Progenitor cell of endocrine pancreas (in vitro differentiated cells): ENCODE measurements at regions not wholly inside any gene's neighbourhood (a gene's known extent, or its start where the extent isn't known, plus 50 kb on each side); places are given as distances from the start of the nearest gene placed in this dataset.
A peak's percentile ranks its signal among the peaks of the same experiment; 100 is the strongest.

Source experiments
- DNase-seq: peaks from one replicate; pipeline ENCODE4 v3.0.0; 2021; ENCODE audit warnings: low spot score; ENCODE audit not compliant: unreplicated experiment
- H3K27ac Mint-ChIP-seq: 2 replicates; pipeline ENCODE4 v1.8.0; 2021; ENCODE audit warnings: mild to moderate bottlenecking, moderate library complexity, mixed read lengths
- H3K27me3 Mint-ChIP-seq: 2 replicates; pipeline ENCODE4 v1.8.0; 2021; ENCODE audit warnings: mixed read lengths
- H3K36me3 Mint-ChIP-seq: 2 replicates; pipeline ENCODE4 v1.8.0; 2022; ENCODE audit warnings: mixed read lengths; ENCODE audit not compliant: insufficient read depth
- H3K4me1 Mint-ChIP-seq: 2 replicates; pipeline ENCODE4 v1.8.0; 2021; ENCODE audit warnings: low read depth, mixed read lengths
- H3K4me3 Mint-ChIP-seq: 2 replicates; pipeline ENCODE4 v1.8.0; 2021; ENCODE audit warnings: low read depth, mild to moderate bottlenecking, moderate library complexity, mixed read lengths
- H3K9me3 Mint-ChIP-seq: 2 replicates; pipeline ENCODE4 v1.8.0; 2021; ENCODE audit warnings: low read depth, mixed read lengths
- CTCF ChIP-seq: fragments of 200-600 bp; sonication (generic); IDR thresholded peaks from one replicate; pipeline ENCODE4 v1.5.0; 2021; ENCODE audit warnings: antibody characterized with exemption, mild to moderate bottlenecking; ENCODE audit not compliant: unreplicated experiment

- no peaks in the 10 kb centered on the region for H3K36me3 Mint-ChIP-seq
- H3K27me3 Mint-ChIP-seq: peaks cover 20% of the 10 kb centered on the region
- no peak for DNase-seq
- no peak overlapping the region for H3K4me3 Mint-ChIP-seq
- peaks cover 13% of the 10 kb centered on the region for H3K4me1 Mint-ChIP-seq
- no peak overlapping the region for H3K27ac Mint-ChIP-seq
- TF ChIP-seq CTCF: no peak
- no peaks in the 10 kb centered on the region for H3K9me3 Mint-ChIP-seq
Measured at GRCh38 chr3:43883729-43884396, 193.1 kb downstream of the ABHD5 start.

- Mint-ChIP-seq H3K27ac (no peak overlapping the region), H3K36me3 (no peaks in the 10 kb centered on the region), H3K27me3 (peaks cover 24% of the 10 kb centered on the region), H3K4me3 (no peak overlapping the region), H3K9me3 (no peaks in the 10 kb centered on the region), H3K4me1 (peaks cover 6% of the 10 kb centered on the region)
- no peak for DNase-seq
- TF ChIP-seq CTCF: no peak
Measured at GRCh38 chr3:43884581-43884980, 193.8 kb downstream of the ABHD5 start.

- no peak for TF ChIP-seq CTCF
- Mint-ChIP-seq H3K9me3 (no peaks in the 10 kb centered on the region), H3K27ac (no peak overlapping the region), H3K4me3 (no peak overlapping the region), H3K4me1 (peaks cover 2% of the 10 kb centered on the region), H3K36me3 (no peaks in the 10 kb centered on the region), H3K27me3 (peaks cover 32% of the 10 kb centered on the region)
- DNase-seq: no peak
Measured at GRCh38 chr3:43885908-43886618, 195.3 kb downstream of the ABHD5 start.

GRCh38 chr3:43892061-43892460 lies 201.3 kb downstream of the ABHD5 start:
- Mint-ChIP-seq H3K4me1 (peaks cover 22% of the 10 kb centered on the region), H3K27ac (no peak overlapping the region), H3K9me3 (no peaks in the 10 kb centered on the region)

GRCh38 chr3:43892526-43892925 lies 201.8 kb downstream of the ABHD5 start:
- no peak for TF ChIP-seq CTCF
- Mint-ChIP-seq H3K4me3 (peak overlapping the region; percentile 42), H3K4me1 (peaks cover 22% of the 10 kb centered on the region), H3K9me3 (no peaks in the 10 kb centered on the region), H3K36me3 (no peaks in the 10 kb centered on the region), H3K27ac (no peak overlapping the region), H3K27me3 (peaks cover 62% of the 10 kb centered on the region)
- no peak for DNase-seq

More at GRCh38 chr3:43892061-43892460, 201.3 kb downstream of the ABHD5 start:
- no peak for TF ChIP-seq CTCF
- H3K36me3 Mint-ChIP-seq: no peaks in the 10 kb centered on the region
- H3K4me3 Mint-ChIP-seq: no peak overlapping the region
- H3K27me3 Mint-ChIP-seq: peaks cover 62% of the 10 kb centered on the region
- DNase-seq: no peak
